ENCODE measurements at regions not wholly inside any gene's neighbourhood (a gene's known extent, or its start where the extent isn't known, plus 50 kb on each side); places are given as distances from the start of the nearest gene placed in this dataset.

- no peak for TF ChIP-seq EZH2 (IDR thresholded peaks at IDR 0.05; ENCODE audit: low read length, unreplicated experiment)
- TF ChIP-seq, protein P1, sequence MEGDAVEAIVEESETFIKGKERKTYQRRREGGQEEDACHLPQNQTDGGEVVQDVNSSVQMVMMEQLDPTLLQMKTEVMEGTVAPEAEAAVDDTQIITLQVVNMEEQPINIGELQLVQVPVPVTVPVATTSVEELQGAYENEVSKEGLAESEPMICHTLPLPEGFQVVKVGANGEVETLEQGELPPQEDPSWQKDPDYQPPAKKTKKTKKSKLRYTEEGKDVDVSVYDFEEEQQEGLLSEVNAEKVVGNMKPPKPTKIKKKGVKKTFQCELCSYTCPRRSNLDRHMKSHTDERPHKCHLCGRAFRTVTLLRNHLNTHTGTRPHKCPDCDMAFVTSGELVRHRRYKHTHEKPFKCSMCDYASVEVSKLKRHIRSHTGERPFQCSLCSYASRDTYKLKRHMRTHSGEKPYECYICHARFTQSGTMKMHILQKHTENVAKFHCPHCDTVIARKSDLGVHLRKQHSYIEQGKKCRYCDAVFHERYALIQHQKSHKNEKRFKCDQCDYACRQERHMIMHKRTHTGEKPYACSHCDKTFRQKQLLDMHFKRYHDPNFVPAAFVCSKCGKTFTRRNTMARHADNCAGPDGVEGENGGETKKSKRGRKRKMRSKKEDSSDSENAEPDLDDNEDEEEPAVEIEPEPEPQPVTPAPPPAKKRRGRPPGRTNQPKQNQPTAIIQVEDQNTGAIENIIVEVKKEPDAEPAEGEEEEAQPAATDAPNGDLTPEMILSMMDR (conservative IDR thresholded peaks at IDR 0.05; ENCODE audit: low read depth, low read length), result no peak
Measured at GRCh38 chr18:57267368-57267925, 84.9 kb upstream of the ST8SIA3 start.
